ENCODE measurements at regions not wholly inside any gene's neighbourhood (a gene's known extent, or its start where the extent isn't known, plus 50 kb on each side); places are given as distances from the start of the nearest gene placed in this dataset.

DNA sequence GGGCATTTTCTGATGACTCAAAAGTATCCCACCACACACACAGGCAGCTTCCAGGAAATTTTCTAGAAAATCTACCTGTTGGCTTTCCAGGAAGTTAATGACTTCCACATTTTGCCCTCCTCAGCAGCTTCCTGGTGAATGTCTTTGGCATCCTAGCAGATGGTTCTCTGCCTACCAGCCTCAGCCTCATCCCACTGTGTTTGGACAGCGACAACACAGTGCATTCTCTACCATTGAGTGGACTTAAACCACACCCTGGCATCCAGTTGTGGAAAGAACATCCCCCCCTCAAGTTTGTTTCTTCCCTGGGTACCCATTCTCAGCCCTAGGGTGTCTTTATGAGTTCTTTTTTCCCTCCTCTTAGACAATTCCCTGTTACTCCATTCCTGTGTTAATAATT is 50.8 kb upstream of the GADL1 start:
- DNase-seq, result no peak

DNA sequence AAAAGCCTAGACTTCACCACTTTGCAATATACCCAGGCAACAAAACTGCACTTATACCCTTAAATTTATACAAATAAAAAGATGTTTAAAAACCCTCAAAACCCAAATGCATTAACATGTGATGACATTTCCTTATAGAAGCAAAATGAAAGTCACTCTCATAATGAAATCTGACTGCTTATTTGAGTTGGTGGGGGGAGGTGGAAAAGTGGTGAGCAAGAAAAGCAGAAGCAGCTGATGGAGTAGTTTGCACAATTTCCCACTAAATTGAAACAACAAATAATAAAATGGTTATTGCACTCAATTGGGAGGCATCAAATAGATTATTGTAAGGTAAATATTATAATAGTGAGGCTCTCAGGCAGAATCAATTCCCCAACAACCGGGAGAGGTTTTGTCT is 54.0 kb upstream of the GADL1 start:
- no peak for DNase-seq

DNA sequence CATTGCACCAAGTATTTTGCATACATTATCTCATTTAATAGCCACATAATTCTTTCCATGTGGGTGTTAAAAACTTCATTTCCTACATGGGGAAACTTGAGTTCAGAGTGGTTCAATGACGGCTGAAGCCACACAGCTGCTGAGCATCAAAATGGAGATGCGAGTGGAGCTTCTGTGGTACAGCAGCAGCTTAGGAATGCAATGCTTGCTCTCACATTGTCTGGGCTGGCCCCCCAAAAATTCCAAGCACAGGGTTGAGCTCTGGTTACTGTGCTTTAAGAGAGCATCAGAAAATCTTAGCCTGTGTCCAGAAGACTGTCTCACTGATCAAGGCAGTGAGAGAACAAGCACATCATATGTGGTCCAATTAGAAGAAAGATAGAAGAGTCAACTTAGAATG is 57.4 kb upstream of the GADL1 start:
- no peak for DNase-seq

DNA sequence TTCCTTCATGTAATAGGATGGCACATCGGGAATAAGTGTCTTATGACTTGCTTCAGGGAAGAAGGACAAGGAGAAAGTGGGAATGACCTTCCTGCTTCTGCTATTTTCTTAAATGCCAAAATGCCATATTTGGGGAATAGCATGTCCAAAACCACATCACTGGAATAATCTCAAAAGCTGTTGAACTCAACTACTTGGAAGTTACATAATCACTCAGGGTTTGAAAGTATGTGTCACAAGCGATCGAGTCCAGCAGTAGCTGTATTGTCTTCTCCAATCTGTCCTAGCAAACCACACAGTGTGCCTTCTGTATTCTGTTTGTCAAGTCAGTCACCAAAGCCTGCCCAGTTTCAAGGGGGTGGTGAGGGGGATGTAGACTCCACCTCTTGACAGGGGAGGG is 58.3 kb upstream of the GADL1 start:
- no peak for DNase-seq

DNA sequence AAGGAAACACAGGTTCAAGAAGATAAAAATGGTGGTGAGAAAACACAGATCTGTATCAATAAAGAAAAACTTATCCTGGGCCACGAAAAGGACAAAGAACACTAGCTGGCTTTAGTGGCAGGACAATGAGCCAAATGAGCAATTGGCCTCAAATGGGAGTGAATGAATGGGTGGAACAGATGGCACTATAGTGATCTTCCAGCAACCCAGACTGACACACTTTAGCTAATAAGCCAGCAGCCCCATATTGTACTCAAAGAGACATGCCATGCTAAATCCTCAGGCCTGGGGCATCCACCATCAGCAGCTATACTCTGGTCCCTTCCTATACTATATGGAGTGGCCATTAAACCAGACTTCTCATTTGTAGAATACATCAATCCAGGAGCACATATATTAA is 60.0 kb upstream of the GADL1 start:
- DNase-seq, result no peak

DNA sequence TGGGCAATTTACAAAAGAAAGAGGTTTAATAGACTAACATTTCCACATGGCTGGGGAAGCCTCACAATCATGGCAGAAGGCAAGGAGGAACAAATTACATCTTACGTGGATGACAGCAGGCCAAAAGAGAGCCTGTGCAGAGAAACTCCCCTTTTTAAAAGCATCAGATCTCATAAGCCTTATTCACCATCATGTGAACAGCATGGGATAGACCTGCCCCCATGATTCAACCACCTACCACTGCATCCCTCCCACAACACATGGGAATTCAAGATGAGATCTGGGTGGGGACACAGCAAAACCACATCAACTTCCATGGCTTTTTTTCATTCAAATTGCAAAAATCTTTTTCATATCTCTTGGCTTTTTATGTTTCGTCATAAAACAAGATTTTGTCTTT is 67.6 kb upstream of the GADL1 start:
- no peak for DNase-seq

DNA sequence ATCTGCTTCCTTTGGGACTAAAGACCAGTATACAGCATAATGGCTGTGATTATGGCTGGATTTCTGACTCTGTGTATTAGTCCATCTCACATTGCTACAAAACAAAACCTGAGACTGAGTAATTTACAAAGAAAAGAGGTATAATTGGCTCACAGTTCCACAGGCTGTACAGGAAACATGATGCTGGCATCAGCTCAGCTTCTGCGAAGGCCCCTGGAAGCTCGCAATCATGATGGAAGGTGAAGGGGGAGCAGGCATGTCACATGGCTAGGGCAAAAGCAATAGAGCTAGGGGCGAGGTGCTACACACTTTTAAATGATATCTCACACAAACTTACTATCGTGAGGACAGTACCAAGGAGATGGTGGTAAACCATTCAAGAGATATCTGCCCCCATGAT is 68.0 kb upstream of the GADL1 start:
- DNase-seq, result no peak

DNA sequence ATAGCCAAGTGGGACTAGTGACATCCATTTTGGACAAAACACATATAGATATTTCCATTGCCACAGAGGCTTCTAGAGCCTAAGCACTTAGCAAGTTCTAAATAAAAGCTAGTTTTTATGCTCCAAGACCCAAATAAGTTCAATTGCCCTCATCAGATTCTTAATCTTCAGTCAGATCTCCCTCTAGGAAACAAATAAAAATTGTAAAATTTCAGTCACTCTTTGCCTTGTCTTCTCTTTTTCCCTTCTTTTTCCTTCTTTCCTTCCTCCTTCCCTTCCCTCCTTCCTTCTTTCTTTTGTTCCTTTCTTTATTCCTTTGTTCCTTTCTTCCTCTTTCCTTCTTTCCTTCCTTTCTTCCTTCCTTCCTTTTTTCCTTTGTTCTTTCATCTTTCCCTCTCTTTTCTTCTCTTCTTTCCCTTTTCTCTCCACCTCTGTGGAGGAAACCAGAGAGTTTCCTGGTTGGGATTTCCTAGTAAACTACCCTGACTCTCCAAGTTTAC is 68.8 kb upstream of the GADL1 start:
- DNase-seq, result no peak

DNA sequence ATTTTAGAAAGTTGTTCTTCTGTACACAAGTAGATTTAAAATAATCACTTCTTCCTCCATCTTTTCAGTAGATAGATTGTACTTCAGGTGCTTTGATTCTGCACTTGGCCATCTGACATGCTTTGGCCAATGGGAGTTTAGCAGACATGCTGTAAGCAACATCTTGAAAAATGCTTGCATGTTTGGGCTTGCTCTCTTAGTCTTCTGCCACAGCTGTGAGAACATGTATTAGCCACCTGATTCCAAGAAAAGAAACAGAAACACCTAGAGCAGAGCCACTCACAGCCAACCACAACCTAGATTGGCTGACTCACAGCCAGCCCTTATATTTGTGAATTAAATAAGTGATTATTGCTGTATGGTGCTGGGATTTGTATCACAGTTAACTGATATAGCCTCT is 70.2 kb upstream of the GADL1 start:
- DNase-seq, result no peak

DNA sequence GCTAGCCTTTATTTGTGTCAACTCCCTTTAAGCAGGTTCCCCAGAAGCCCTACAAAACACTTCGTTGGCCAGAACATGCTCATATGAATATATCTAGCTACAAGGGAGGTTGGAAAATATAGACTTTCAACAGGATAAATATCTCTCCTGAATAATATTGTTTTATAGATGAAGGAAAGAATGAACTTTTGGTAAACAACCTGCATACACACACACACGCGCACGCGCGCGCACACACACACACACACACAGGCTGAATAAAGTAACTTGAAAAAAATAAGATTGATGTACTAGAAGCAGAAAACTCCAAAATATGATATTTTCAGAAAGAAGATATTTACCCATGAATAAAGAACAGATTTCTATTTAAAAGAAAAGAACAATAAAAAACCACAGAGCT is 72.4 kb upstream of the GADL1 start:
- DNase-seq, result no peak

DNA sequence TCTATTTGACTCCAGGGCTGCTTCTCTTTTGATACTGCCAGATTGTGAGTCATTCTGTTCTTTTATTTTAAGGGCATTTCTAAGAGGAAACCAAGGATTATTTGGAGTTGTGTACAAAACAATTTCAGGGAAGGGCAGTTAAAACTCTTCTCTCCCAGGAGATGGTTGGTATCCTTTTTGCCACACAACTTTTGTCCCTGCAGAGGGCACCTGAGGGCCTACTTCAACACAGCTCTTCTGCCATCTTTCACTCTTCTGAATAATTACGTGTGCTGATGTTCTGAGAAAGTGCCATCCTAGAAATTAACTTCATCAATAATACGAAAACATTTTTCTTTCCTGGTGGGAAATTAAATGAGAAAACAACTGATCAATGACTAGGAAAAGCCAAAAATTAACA is 75.7 kb upstream of the GADL1 start:
- DNase-seq, result no peak

DNA sequence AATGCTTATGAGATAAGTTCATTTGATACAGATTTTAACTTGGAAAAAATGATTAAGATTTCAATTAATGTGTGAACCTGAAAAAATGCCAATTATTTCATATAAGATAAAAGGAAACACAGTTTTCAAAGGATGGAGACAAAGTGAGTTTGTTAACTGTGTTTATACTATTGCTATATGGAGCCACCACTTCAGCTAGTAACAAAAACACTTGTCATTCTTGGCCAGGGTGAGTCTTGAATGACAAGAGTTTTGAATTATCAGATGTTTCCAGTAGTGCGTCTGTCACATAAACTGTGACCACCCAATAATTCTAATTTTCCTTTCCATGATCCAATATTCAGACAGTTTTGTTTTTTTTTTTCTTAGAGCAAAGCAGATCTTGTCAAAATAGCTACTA is 78.0 kb upstream of the GADL1 start:
- no peak for DNase-seq

DNA sequence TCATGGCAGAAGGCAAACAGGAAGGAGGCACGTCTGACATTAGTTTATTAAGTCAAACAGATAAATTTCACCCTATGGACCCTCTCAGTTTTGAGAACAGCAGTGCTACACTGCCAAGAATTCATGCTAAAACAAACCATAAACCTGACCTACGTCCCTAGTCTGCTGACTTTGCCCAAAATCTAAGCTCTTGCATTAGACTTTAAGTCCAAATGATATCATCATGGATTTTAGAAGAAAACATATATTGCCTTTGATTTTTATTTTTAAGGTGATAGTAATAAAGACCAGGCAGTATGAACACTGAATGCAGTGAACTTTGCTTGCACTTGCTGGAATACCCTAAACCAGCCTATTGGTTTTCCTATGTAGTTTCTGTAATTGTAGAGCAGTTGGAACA is 79.6 kb upstream of the GADL1 start:
- no peak for DNase-seq

DNA sequence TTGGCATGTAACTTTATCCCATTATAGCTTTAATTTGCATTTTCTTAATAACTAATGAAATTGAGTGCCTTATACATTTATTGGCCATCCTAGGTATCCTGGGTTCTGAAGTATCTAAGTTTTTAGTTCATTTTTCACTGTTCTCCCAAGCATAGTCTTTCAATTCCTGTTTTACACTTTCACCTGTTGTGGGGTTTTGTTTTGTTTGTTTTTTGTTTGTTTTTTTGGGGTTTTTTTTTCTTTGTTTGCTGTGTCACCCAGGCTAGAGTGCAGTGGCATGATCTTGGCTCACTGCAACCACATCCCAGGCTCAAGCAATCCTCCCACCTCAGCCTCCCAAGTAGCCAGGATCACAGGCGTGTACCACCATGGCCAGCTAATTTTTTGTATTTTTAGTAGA is 83.1 kb upstream of the GADL1 start:
- DNase-seq, result no peak

DNA sequence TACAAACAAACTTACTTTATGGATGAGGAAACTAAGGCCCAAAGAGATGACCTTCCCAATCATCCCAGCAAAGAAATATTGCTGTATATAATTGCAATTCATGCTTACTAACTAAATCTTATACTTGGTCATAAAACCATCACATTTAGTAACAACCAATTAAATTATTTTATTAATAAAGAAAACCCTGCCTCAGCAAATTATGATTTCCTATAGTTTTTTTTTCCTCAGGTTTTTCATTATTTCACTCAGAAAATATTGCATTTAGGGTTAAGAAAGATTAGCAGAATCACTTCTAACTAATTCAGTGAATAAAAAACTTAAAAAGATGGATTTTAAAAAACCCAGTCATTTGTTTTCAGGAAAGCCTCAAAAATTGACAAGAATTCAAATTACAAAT is 86.5 kb upstream of the GADL1 start:
- DNase-seq, result no peak

DNA sequence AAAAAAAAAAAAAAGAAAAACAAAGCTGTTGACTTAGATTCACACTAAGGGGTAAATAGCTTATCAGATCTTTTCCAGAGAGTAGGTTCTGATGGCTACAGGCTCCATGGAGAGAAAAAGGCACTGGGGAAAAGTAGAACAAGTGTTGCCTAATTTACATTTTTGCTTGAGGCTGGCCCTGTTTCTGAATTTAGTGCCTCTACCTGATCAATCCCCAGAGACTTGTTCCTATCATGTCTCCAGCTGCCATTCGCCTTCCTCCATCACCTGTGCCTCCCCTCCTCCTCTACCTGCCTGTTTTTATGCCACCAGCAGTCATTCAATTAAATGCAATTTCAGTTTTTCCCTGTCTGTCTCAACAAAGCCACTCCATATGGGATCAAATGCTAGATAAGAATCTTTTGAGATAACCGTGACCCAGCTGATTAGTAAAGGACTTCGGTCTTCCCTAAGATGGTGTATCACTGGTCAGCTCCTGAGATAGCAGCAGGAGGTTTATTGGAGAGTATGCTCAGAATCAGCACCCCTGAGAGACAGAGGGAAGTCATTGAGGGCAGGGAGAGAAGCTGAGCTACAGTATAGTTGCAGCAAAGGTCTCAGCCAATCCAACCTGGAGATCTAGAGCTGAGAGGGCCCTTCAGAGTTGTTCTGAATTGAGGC is 88.1 kb upstream of the GADL1 start:
- no peak for DNase-seq

DNA sequence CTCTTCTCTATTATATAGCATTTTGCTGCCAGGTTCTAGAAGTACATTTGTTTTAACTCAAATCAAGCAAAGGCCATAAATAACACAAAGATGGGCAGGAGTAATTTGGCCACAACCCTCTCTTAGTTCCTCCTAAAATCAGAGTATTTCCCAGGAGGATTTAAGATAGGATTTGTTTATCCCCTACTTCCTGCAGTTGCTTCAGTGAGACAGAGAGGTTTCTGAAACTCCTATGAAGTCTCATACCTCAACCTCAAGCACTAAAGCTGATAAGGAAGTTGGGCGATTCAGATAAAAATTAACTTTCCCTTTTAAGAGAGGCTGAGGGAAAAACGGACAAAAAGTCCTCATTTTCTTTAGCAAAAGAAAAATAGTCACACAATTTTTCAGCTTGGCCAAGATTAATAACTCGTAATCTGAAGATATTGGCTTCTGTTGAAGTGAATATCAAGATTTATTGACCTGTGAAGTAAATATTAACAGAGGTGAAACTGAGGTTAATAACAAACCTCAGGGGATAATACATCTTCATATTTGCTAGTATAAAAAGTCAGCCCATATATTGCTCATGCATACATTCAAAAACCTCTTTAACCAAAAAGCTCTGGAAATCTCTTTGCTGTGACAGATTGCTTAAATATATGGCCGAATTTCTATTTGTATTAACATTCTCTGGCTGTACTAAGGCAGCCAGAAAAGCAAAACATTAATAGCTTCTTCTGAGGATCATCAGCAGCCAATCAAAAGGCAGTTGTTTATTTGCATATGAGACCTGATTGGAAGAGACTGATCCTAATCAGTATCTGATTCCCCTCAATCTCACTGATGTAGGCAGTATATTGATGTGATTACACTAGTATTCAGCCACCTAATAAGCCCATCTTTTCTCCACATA is 90.6 kb upstream of the GADL1 start:
- DNase-seq, result no peak

DNA sequence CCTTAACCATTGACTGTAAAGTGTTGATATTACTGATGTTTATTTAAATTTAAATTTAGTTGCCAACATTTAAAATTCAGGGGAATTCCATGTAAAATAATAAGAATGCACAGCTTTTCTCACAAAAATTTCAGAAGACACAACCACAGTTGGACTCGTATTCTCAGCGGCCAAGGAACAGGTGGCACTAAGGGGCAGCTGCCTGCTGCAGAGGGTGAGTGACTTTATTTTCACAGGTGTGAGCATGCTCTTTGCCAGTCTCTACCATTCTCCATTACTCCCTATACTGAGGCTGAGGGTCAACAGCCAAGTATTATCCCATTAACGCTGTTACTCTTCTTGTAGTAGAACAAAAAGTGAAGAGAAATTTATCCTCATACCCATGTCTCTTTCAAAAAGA is 92.1 kb upstream of the GADL1 start:
- no peak for DNase-seq

DNA sequence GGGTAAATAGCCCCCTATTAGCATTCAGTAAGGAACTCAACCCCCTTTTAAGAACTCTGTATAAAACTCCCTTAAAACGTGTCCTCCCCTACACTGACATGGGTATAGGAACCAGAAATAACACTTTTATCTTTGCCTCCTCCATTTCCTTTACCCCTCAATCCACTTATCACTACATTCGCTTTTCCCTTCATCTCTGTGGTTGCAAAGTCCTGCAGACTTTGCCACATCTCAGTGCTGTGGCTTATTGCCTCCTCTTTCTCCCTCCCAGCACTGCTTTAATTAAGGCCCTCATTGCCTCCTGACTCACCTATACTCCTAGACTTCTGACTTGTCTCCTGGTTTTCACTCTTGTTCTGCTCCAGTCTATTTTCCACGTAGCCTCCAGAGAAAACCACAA is 94.3 kb upstream of the GADL1 start:
- DNase-seq, result no peak

DNA sequence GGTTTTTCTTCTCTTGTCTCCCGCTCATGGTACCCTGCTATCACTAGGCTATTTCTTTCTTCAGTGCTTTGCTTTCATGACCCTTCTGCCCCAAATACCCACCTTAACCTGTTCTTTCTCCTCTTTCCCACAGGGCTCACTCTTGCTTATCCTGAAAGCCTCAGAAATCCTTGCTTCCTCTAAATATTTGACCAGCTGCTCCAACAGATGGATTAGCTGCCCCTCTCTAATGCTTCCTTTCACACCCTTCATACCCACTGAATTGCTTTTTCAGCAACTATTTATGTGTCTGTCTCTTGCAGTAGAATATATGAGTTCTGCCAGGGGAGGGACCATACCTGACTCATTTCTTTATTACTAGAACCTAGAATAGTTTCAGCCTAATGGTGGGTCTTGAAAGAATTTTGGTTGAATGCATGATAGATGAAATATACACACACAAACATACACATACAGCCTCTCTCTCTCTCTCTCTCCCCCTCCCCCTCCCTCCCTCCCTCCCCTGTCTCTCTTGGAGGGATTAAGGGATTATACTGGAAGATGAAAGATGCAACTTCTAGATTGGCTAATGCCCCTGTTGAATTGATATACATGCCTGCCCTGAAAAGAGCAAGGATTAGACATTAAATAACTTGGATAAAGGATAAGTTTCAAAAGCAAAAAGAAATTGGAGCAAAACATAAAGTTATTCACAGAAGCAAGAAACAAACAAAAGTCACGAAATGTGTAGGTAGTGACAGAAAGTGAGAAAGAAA is 95.0 kb upstream of the GADL1 start:
- DNase-seq, result no peak

DNA sequence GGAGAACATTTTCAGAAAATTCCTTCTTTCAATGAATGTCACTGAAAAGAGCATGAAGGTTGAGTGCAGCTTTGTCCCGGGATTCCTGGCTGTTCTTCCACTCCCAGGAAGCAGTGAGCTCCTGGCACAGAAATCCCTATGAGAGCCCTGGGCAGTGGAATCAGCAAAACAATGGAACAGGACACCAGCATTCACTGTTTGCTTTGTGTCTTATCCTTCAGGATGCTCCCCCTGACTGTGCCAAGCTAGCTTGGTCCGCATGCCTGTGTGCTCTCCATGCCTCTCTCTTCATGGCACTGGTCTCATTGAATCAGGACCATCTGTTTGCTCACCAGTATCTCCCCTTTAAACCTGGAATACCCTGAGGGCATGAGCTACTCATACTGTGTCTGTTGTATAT is 102.0 kb upstream of the GADL1 start:
- DNase-seq, result no peak

DNA sequence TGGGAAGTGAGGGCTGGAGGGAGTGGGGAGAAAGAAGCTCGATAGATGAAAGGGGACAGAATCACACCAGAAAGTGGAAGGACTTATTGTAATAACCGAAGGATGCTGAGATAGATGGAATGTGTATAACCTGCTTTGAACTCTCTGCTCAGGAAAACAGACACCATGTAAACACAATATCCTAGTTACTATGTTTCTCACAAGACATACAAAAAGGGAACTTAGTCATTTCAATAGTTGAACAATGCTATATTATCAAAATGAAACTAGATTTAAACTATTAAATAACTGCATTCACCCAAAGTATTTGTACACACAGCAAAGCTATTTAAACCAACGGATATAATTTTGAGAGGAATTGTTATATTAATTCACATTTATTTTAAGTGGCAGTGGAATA is 108.3 kb upstream of the GADL1 start:
- DNase-seq, result no peak

DNA sequence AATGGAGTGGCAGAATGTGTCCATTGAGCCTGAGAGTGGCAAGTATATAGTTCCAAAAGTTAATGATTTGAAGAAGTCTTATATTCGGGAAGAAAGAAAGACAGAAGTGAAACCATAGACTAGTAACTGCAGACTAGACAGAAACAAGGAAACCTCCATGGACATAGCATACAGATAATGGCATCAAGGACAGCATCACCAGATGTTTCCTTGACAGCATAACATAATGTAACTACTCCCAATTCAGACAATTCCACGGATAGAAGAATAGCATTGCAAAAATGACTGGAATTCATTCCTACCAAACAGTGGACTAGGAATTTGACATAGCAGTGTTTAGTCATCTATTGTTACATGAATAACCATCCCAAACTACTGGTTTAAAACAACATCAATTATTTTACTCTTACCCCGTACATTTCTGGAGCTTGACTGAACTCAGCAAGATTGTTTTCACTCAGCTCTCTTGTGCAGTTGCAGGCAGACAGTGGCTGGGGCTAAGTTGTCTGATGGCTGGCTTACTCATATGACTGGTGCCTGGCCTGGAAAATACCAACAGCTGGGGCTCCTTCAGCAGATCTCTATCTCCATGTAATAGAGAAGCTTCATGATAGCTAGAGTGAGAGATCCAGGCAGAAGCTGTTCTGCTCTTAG is 109.7 kb upstream of the GADL1 start:
- DNase-seq, result no peak

Data from SIG-M5 (cell line).